AG04449 (cell line): ENCODE measurements at regions not wholly inside any gene's neighbourhood (a gene's known extent, or its start where the extent isn't known, plus 50 kb on each side); places are given as distances from the start of the nearest gene placed in this dataset.

ENCODE experiments used
- CTCF ChIA-PET: fragments of 350-600 bp; formaldehyde crosslinking; extraction: SDS; loops from one replicate; lab custom pipeline; 2021; ENCODE audit warnings: antibody characterized with exemption; lab: Yijun Ruan, JAX
- POLR2A ChIA-PET: fragments of 400-600, 350-600 bp; formaldehyde crosslinking; extraction: SDS; loops from one replicate; lab custom pipeline; 2020; ENCODE audit warnings: antibody characterized with exemption, inconsistent platforms; lab: Yijun Ruan, JAX
- DNase-seq: peaks from one replicate; pipeline ENCODE4 v3.0.0-alpha.2; 2010; ENCODE audit warnings: low read depth, low spot score
- H3K4me3 ChIP-seq: 2 replicates; pipeline ENCODE4 v1.5.1; 2011; ENCODE audit warnings: low read depth, mild to moderate bottlenecking, control low read depth, low read length
- CTCF ChIP-seq: IDR thresholded peaks from one replicate; pipeline ENCODE4 v1.5.1; 2011; ENCODE audit warnings: mild to moderate bottlenecking, moderate library complexity, low read length, control low read depth, inconsistent platforms; ENCODE audit not compliant: insufficient read depth; ENCODE audit errors: missing control alignments

DNA sequence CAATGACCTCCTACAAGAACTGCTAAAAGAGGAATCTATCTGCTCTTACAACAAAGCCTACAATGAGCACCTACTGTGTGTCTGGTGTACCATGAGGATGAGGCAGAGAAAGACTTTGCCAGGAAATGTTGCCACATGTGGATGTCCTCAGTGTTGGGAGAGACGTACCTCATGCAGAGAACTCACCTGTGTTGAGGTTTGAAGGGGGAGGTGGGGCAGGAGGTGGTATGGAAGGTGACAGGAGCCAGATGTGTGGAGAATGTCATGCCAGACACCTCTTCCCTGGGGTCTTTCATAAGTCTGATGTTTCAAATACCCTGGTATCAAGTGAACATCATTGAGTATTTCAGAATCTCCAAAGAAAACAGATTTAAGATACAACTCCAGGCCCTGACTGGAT is 220.1 kb upstream of the RNF32 start:
- TF ChIP-seq CTCF = no peak
- POLR2A ChIA-PET = no interaction called here
- DNase-seq = no peak
- CTCF ChIA-PET = no interaction called here
- H3K4me3 ChIP-seq = no peak overlapping the region

DNA sequence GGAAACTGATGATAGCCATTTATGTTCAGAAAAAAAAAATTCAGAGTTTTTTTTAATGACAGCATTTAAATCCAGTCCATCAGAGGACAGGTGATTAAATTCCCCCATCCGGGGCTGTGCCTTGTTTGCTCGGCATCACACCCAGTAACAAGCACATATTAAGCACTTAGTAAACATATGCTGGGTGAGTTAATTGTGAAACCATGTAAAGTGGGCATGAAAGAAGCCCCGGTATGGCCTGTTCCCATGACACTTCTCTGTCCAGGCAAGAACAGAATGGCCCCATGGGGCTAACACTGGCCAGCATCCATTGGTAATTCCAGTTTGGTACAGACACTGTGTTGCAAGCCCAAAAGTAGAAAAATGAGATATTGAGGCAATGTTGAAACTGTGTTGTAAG is 220.8 kb upstream of the RNF32 start:
- POLR2A ChIA-PET = no interaction called here
- H3K4me3 ChIP-seq = no peak overlapping the region
- TF ChIP-seq CTCF = no peak
- CTCF ChIA-PET = no interaction called here
- DNase-seq = no peak

DNA sequence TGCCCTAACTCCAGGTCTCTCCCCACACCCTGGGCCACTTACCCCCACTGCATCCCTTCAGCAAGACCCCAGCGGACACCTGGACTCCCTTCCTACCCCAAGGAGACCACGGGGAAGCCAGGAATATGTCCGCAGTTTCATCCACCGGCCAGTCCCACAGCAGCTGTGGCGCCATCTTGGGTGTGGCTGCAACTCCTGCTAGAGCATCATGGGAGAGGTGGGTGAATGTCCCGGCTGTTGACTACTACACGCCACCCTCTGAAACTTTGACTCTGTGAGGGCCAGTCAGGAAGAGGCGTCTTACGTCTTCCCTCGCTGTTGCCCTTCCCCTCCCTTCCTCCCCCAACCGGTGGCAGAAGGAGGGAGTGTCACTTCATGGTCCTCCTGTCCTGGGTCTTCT is 238.3 kb upstream of the RNF32 start:
- POLR2A ChIA-PET = no interaction called here
- TF ChIP-seq CTCF = no peak
- CTCF ChIA-PET = no interaction called here

DNA sequence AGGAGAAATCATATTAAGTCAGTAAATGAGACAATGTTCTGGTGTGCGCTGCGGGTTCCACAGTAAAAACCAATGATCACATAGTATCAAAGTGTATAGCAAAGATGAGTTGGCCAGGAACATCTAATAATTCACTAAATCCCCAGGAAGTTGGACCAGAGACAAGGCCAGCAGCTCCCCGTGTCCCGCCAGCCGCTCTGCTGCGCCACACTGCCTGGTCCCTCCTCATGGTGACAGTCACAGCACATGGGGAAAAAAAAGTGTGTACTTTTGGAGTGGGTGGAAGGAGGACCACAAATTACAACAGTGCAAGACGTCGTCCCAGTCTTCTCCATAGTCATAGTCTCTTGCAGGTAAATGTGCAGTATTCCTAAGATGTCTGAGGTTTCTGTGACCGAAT is 239.0 kb upstream of the RNF32 start:
- no peak overlapping the region for H3K4me3 ChIP-seq
- TF ChIP-seq CTCF = no peak
- CTCF ChIA-PET = no interaction called here
- no peak for DNase-seq
- POLR2A ChIA-PET = no interaction called here

More for the DNA sequence above, 238.3 kb upstream of the RNF32 start:
- no peak for DNase-seq
- H3K4me3 ChIP-seq = no peak overlapping the region

DNA sequence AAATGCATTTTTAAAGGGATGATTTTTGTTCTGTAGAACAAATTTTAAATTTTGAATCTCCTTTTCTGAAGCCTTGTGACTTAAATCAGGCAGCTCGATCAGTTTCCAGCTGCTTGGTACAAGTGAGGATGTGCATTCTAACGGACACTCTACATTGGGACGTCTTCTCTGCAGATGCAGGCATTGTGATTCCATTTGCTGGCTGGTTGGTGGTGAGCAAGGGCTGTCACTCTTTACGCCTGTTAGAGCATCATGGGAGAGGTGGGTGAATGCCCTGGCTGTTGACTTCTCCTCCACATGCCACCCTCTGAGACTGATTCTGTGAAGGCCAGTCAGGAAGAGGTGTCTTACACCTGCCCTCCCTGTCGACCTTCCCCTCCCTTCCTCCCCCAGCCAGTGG is 240.5 kb upstream of the RNF32 start:
- DNase-seq = no peak
- H3K4me3 ChIP-seq = no peak overlapping the region
- TF ChIP-seq CTCF = no peak
- ChIA-PET CTCF (no interaction called here), POLR2A (no interaction called here)

DNA sequence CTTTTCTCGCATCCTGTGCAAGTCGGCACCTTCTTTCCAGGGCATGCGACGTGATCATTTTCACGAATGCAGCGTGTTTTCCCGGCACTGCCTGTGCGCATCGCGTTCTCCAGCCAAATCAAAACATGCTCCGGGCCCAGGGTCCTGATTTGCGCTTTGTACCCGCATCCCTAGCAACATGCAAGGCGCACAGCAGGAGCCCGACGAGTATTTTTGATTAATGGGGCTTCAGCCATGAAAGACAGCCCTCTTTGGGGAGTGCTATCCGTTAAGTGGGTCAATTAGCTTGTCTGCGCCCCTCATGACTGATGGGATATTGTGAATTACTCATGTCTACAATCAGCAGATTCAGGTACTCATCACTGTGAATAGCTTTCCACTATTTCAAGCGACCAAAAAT is 243.3 kb upstream of the RNF32 start:
- ChIA-PET POLR2A (no interaction called here), CTCF (no interaction called here)
- DNase-seq = no peak
- no peak for TF ChIP-seq CTCF
- H3K4me3 ChIP-seq = no peak overlapping the region
